B cell (primary cell): ENCODE measurements at regions not wholly inside any gene's neighbourhood (a gene's known extent, or its start where the extent isn't known, plus 50 kb on each side); places are given as distances from the start of the nearest gene placed in this dataset.

Source experiments
- ATAC-seq: fragments of 200-7000 bp; cut with Tn5 transposase; one replicate; pipeline ENCODE4 v1.10.0; 2021; ENCODE audit warnings: low read depth, mild to moderate bottlenecking, moderate number of reproducible peaks, moderate library complexity
- CTCF ChIA-PET: fragments of 350-600 bp; sonication (Branson Sonifier 250); formaldehyde crosslinking; loops from one replicate; lab custom pipeline; 2021; ENCODE audit warnings: antibody characterized with exemption, inconsistent platforms; lab: Charles Lee
- POLR2A ChIA-PET: fragments of 350-600 bp; sonication (Branson Sonifier 250); formaldehyde crosslinking; loops from one replicate; lab custom pipeline; 2021; ENCODE audit warnings: antibody characterized with exemption; lab: Charles Lee
- DNase-seq: peaks from one replicate; pipeline ENCODE4 v3.0.0; 2013
- H2AFZ ChIP-seq: 2 replicates; pipeline ENCODE4 v1.6.1; 2012; ENCODE audit warnings: mild to moderate bottlenecking, low read depth, low read length; ENCODE audit not compliant: insufficient read depth, poor library complexity, severe bottlenecking
- H3K27ac ChIP-seq, 2 donors: 1 replicate in 1 of 2; 2 replicates in 1 of 2; pipeline ENCODE4 v1.5.1; 2012 to 2013; ENCODE audit warnings: low read length in 2 of 2, mild to moderate bottlenecking in 2 of 2, moderate library complexity in 1 of 2
- H3K27me3 ChIP-seq, 4 experiments: fragments of 200-600 bp in 1 of 4; sonication (generic) in 1 of 4; replicated peaks in 1 of 4; 1 replicate in 2 of 4; 2 replicates in 2 of 4; pipeline versions ENCODE4 v1.6.1 to v1.7.0; 2013 to 2016; ENCODE audit warnings: low read length in 3 of 4, mild to moderate bottlenecking in 2 of 4, mixed read lengths in 1 of 4, moderate library complexity in 1 of 4; ENCODE audit not compliant: insufficient read depth in 4 of 4, control insufficient read depth in 3 of 4; ENCODE audit errors: control extremely low read depth in 1 of 4
- H3K36me3 ChIP-seq, 2 experiments: replicated peaks in 1 of 2; 1 replicate in 1 of 2; 2 replicates in 1 of 2; pipeline versions ENCODE4 v1.6.1 to v1.7.1; 2013; ENCODE audit warnings: low read length in 1 of 2; ENCODE audit not compliant: insufficient read depth in 2 of 2, control insufficient read depth in 1 of 2; ENCODE audit errors: control extremely low read depth in 1 of 2, extremely low read depth in 1 of 2
- H3K4me1 ChIP-seq, 2 donors: fragments of 200-600 bp in 1 of 2; sonication (generic) in 1 of 2; 1 replicate in 1 of 2; 2 replicates in 1 of 2; pipeline versions ENCODE4 v1.5.1 to v1.6.1; 2013 to 2017; ENCODE audit warnings: low read length in 2 of 2; ENCODE audit not compliant: control insufficient read depth in 2 of 2, insufficient read depth in 2 of 2
- H3K4me2 ChIP-seq: replicated peaks from 2 replicates; pipeline ENCODE3; 2012; ENCODE audit warnings: mild to moderate bottlenecking, low read depth, low read length; ENCODE audit not compliant: poor library complexity, severe bottlenecking
- H3K4me3 ChIP-seq, 5 experiments: fragments of 200-600 bp in 1 of 5; sonication (generic) in 1 of 5; 1 replicate in 3 of 5; 2 replicates in 2 of 5; pipeline versions ENCODE4 v1.5.1 to v1.7.0; 2011 to 2016; ENCODE audit warnings: low read length in 4 of 5, mild to moderate bottlenecking in 4 of 5, low read depth in 2 of 5, control low read depth in 1 of 5, moderate library complexity in 1 of 5; ENCODE audit not compliant: insufficient read depth in 1 of 5; ENCODE audit errors: control extremely low read depth in 1 of 5, extremely low read depth in 1 of 5
- H3K79me2 ChIP-seq: fragments of 200-600 bp; sonication (generic); one replicate; pipeline ENCODE4 v1.6.0; 2016; ENCODE audit warnings: low read length; ENCODE audit not compliant: control insufficient read depth, insufficient read depth
- H3K9ac ChIP-seq: fragments of 200-600 bp; sonication (generic); 2 replicates; pipeline ENCODE4 v1.6.1; 2017; ENCODE audit warnings: mild to moderate bottlenecking, low read length, moderate library complexity
- H3K9me3 ChIP-seq, 3 donors: one replicate each; pipeline versions ENCODE4 v1.6.1 to v1.7.1; 2013; ENCODE audit warnings: low read length in 2 of 3; ENCODE audit not compliant: control insufficient read depth in 2 of 3, insufficient read depth in 1 of 3; ENCODE audit errors: control extremely low read depth in 1 of 3
- H4K20me1 ChIP-seq: 2 replicates; pipeline ENCODE4 v1.6.0; 2012; ENCODE audit warnings: mild to moderate bottlenecking, low read length; ENCODE audit not compliant: insufficient read depth, control insufficient read depth, poor library complexity, severe bottlenecking
- H3K27ac Mint-ChIP-seq: one replicate; pipeline ENCODE4 v1.8.0; 2021; ENCODE audit warnings: mixed read lengths
- H3K27me3 Mint-ChIP-seq: one replicate; pipeline ENCODE4 v1.8.0; 2021; ENCODE audit warnings: mixed read lengths
- H3K4me1 Mint-ChIP-seq: one replicate; pipeline ENCODE4 v1.8.0; 2021; ENCODE audit warnings: mixed read lengths
- H3K4me3 Mint-ChIP-seq: one replicate; pipeline ENCODE4 v1.8.0; 2021; ENCODE audit warnings: mixed read lengths
- H3K9me3 Mint-ChIP-seq: one replicate; pipeline ENCODE4 v1.8.0; 2022; ENCODE audit warnings: mixed read lengths; ENCODE audit not compliant: insufficient read depth
- CTCF ChIP-seq: fragments of 200-600 bp; IDR thresholded peaks from one replicate; pipeline ENCODE4 v1.8.0; 2022; ENCODE audit warnings: antibody characterized with exemption, mild to moderate bottlenecking
- EZH2 ChIP-seq: IDR thresholded peaks from 2 replicates; pipeline ENCODE4 v1.6.1; 2012; ENCODE audit warnings: borderline replicate concordance, low read depth, mild to moderate bottlenecking, moderate library complexity, low read length; ENCODE audit not compliant: insufficient read depth, poor library complexity, severe bottlenecking
- WGBS: methylation state at CpG from one replicate; pipeline ENCODE4 v1.1.5; 2013; ENCODE audit warnings: missing lambda C conversion rate; ENCODE audit not compliant: insufficient coverage; 5-methylcytosine and 5-hydroxymethylcytosine counted together
- intact Hi-C: fragments of 100-400 bp; cut with micrococcal nuclease; formaldehyde crosslinking; loops from one replicate; pipeline ENCODE4 v1.10.0; 2022

DNA sequence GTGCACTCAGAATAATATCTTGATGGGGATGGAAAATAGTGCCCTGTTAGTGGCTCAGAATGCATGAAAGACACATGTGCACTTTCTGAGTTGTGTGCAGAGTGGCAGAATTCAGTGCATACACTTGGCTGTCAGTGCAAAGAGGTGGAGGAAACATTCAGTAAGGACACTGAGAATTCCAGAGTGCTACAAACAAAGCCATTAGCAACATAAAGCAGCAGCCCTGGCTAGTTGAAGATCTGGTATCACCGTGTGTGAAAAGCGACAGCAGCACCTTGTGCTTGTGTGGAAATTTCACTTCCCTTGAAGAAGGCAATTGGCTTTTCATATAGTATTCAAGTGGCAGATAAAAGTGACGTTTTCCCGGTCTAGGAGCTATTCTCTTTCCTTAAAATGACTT is 810.4 kb downstream of the TRIML1 start:
- TF ChIP-seq EZH2 (no peak), CTCF (no peak)
- Mint-ChIP-seq H3K27me3 (no peaks in the 10 kb centered on the region), H3K27ac (no peak overlapping the region), H3K9me3 (no peaks in the 10 kb centered on the region), H3K4me1 (no peaks in the 10 kb centered on the region), H3K4me3 (no peak overlapping the region)
- H3K36me3 ChIP-seq, result no peaks in the 10 kb centered on the region
- ChIA-PET CTCF (no interaction called here), POLR2A (no interaction called here)
- H3K79me2 ChIP-seq, result no peaks in the 10 kb centered on the region
- intact Hi-C loops, result no loop called here
- DNase-seq (no peak), ATAC-seq (no peak)
- 80% methylated on average over 1 of the region's 4 CpGs for WGBS
- no peaks in the 10 kb centered on the region for H3K4me1 ChIP-seq
- H3K4me3 ChIP-seq, result no peak overlapping the region
- H3K9ac ChIP-seq, result no peak overlapping the region
- no peaks in the 10 kb centered on the region for H4K20me1 ChIP-seq
- no peak overlapping the region for H3K27ac ChIP-seq
- H3K27me3 ChIP-seq, result no peaks in the 10 kb centered on the region
- no peak overlapping the region for H3K4me2 ChIP-seq
- H3K9me3 ChIP-seq, result peaks cover 0 to 11% (median 0%) of the 10 kb centered on the region in 3 donors
- H2AFZ ChIP-seq, result no peak overlapping the region

DNA sequence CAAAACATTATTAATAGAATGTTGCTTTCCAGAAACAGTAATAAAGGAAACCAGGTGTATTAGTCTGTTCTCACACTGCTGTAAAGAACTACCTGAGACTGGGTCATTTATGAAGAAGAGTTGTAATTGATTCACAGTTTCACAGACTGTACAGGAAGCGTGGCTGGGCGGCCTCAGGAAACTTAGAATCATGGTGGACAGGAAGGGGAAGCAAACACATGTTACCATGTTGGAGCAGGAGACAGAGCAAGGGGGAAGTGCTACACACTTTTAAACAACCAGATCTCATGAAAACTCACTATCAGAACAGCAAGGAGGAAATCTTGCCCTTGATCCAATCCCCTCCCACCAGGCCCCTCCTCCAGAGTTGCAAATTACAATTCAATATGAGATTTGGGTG is 815.8 kb downstream of the TRIML1 start:
- Histone ChIP-seq H3K27me3 (no peaks in the 10 kb centered on the region), H3K36me3 (no peaks in the 10 kb centered on the region), H3K79me2 (no peaks in the 10 kb centered on the region), H3K4me2 (no peak overlapping the region), H2AFZ (no peak overlapping the region), H3K4me3 (no peak overlapping the region), H3K9me3 (peaks cover 0 to 4% (median 0%) of the 10 kb centered on the region in 3 donors), H3K4me1 (no peaks in the 10 kb centered on the region), H3K9ac (no peak overlapping the region), H3K27ac (no peak overlapping the region), H4K20me1 (no peaks in the 10 kb centered on the region)
- ATAC-seq, result no peak
- Mint-ChIP-seq H3K4me1 (no peaks in the 10 kb centered on the region), H3K4me3 (no peak overlapping the region), H3K9me3 (peaks cover 6% of the 10 kb centered on the region), H3K27ac (no peak overlapping the region), H3K27me3 (no peaks in the 10 kb centered on the region)
- DNase-seq, result no peak
- ChIA-PET POLR2A (no interaction called here), CTCF (no interaction called here)
- no CpG with 5 or more reads among the region's 2 CpGs for WGBS
- TF ChIP-seq CTCF (no peak), EZH2 (no peak)
- intact Hi-C loops, result no loop called here
